Lower leg skin (tissue), 3 donors: ENCODE measurements at regions not wholly inside any gene's neighbourhood (a gene's known extent, or its start where the extent isn't known, plus 50 kb on each side); places are given as distances from the start of the nearest gene placed in this dataset.

Experiments used
- POLR2A ChIP-seq, 2 donors: fragments of 450-650 bp; IDR thresholded peaks; one replicate each; pipeline ENCODE4 v1.6.1; 2016 to 2017; ENCODE audit warnings: antibody characterized with exemption in 2 of 2, mild to moderate bottlenecking in 1 of 2, moderate library complexity in 1 of 2
- TF ChIP-seq, protein P1 (sequence below), 3 donors: fragments of 450-650 bp; IDR thresholded peaks; one replicate each; pipeline ENCODE4 v1.5.1; 2016; ENCODE audit warnings: antibody characterized with exemption in 3 of 3, mild to moderate bottlenecking in 3 of 3, moderate library complexity in 2 of 3

DNA sequence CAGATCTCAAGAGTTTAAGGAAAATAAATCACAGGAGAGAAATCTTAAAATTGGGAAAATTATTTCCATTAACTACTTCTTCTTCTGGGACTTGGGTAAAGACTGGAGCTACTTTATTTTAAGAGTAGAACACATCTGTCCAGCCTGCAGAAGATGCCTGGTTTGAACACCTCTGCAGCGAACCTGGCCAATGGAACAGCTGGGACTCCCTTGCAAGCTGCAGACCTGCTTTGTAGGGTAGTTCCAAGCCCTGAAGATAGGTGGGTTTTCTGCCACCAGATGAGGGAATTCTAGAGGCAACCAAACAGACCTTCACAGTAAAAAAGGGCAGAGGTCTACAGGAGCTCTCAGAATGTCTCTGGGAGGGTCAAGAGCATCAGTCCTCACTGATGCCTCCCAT, 86.5 kb upstream of the CACNA1E start:
- TF ChIP-seq POLR2A (IDR thresholded peaks at IDR 0.05), result no peak
- TF ChIP-seq, protein P1, sequence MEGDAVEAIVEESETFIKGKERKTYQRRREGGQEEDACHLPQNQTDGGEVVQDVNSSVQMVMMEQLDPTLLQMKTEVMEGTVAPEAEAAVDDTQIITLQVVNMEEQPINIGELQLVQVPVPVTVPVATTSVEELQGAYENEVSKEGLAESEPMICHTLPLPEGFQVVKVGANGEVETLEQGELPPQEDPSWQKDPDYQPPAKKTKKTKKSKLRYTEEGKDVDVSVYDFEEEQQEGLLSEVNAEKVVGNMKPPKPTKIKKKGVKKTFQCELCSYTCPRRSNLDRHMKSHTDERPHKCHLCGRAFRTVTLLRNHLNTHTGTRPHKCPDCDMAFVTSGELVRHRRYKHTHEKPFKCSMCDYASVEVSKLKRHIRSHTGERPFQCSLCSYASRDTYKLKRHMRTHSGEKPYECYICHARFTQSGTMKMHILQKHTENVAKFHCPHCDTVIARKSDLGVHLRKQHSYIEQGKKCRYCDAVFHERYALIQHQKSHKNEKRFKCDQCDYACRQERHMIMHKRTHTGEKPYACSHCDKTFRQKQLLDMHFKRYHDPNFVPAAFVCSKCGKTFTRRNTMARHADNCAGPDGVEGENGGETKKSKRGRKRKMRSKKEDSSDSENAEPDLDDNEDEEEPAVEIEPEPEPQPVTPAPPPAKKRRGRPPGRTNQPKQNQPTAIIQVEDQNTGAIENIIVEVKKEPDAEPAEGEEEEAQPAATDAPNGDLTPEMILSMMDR (IDR thresholded peaks at IDR 0.05), result no peak
